ENCODE measurements at regions not wholly inside any gene's neighbourhood (a gene's known extent, or its start where the extent isn't known, plus 50 kb on each side); places are given as distances from the start of the nearest gene placed in this dataset.

DNA sequence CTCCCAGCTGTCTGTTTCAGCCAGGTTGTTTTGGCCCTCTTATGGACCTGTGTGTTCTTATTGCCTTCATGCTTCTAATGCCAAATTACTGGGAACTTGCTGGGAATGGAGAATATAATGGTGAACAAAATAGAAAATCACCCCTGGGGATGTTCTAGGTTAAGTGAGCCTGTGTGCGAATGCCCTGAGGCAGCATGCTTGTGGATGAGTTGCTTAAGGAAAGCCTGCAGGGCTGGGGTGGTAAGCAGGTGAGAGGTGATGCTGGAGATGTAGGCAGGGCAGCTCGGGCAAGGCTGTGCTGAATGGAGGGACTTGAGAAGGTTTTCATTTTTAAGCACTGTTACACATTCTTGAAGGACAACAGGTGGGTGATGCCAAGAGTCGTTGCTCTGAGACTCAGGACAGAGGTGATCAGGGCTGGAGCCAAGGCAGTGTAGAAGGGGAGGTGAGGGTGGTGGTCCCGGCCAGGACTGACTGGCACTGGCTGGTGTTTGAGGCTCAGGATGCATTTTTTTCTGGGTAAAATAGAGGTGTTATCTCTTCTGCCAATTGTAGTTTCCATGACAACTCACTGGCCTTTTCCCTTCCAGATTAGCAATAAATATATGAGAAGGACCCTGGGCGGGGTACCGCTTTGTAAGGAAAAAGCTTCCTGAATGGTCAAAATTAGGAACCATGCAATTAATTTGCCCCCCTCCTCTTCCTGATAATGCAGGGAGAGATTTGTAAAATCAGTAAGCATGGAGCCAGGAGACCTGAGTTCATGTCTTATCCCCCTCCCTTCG lies 342.8 kb downstream of the ICE1 start:
- H3K27ac ChIP-seq: no peak overlapping the region
- ATAC-seq: no peak

DNA sequence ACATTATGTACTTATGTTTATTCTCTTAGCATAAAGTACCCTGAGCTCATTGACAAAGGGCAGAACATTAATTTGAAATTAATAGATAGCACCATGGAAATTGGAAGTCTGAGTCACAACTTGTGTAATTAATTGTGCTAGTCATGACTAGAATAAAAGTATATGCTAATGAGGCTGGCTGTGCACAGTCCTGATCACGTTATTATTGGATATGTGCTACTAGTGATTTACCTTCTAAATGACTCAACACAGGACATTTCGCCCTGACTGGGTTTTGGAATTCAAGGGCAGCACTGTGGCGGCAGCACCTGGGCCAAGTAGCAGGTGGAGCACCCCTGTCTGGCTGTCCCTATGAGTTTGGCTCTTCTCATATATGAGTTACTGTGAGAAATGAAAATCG lies 341.8 kb downstream of the ICE1 start:
- no peaks in the 10 kb centered on the region for H3K4me1 ChIP-seq
- DNase-seq (no peak), ATAC-seq (no peak)
- no peak overlapping the region for H3K4me3 ChIP-seq
- H3K9me3 ChIP-seq: no peaks in the 10 kb centered on the region
- intact Hi-C loops (cut with DNase I): no loop called here
- TF ChIP-seq, protein P1, sequence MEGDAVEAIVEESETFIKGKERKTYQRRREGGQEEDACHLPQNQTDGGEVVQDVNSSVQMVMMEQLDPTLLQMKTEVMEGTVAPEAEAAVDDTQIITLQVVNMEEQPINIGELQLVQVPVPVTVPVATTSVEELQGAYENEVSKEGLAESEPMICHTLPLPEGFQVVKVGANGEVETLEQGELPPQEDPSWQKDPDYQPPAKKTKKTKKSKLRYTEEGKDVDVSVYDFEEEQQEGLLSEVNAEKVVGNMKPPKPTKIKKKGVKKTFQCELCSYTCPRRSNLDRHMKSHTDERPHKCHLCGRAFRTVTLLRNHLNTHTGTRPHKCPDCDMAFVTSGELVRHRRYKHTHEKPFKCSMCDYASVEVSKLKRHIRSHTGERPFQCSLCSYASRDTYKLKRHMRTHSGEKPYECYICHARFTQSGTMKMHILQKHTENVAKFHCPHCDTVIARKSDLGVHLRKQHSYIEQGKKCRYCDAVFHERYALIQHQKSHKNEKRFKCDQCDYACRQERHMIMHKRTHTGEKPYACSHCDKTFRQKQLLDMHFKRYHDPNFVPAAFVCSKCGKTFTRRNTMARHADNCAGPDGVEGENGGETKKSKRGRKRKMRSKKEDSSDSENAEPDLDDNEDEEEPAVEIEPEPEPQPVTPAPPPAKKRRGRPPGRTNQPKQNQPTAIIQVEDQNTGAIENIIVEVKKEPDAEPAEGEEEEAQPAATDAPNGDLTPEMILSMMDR (IDR thresholded peaks at IDR 0.05): no peak
- no peaks in the 10 kb centered on the region for H3K27me3 ChIP-seq
- no peaks in the 10 kb centered on the region for H3K36me3 ChIP-seq
- no peak overlapping the region for H3K27ac ChIP-seq

More for the DNA sequence above, 342.8 kb downstream of the ICE1 start:
- Histone ChIP-seq H3K36me3 (no peaks in the 10 kb centered on the region), H3K27me3 (no peaks in the 10 kb centered on the region), H3K9me3 (no peaks in the 10 kb centered on the region), H3K4me1 (no peaks in the 10 kb centered on the region), H3K4me3 (no peak overlapping the region)
- DNase-seq: no peak
- intact Hi-C loops (cut with DNase I): no loop called here
- TF ChIP-seq, protein P1 (IDR thresholded peaks at IDR 0.05): no peak

DNA sequence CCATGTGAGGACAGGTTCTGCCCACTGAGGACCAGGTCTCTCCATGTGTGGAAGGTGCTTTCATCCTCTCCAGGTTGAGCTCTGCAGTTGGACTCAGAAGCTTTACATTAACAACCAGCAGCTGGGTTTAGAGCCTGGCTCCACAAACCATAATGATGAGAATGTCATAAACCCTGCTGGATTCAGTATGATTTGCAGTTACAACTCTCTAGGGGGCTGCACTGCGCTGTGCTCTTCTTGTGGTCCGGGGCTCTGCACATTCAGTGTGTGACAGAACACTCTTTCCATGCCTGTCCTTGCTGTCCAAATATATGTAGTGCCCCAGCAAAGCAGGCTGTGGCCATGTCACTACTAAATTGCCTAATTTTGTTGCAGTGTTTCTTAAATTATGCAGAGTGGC lies 334.3 kb downstream of the ICE1 start:
- H3K4me1 ChIP-seq: no peaks in the 10 kb centered on the region
- TF ChIP-seq, protein P1 (IDR thresholded peaks at IDR 0.05): no peak

DNA sequence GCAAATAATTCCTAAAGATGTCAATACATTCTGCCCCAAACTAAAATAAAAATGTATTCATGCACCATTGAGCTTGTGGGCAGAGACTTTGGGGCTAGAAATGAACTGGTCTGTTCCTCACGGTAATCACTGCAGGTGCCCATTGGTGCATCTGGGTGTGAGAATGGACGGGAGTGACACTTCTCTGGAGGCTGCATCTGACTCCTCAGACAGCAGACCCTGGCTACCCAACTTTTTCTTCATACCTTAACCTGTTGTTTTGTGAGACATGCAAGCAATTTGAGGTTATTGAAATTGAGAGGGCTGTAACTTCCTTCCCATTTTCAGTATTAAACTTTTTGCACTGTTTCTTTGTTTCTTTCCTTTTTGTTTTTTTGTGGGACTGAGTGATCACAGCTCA lies 333.4 kb downstream of the ICE1 start:
- intact Hi-C loops (cut with DNase I): no loop called here
- DNase-seq (no peak), ATAC-seq (no peak)
- H3K4me3 ChIP-seq: no peak overlapping the region
- H3K36me3 ChIP-seq: no peaks in the 10 kb centered on the region
- no peaks in the 10 kb centered on the region for H3K4me1 ChIP-seq
- TF ChIP-seq, protein P1 (IDR thresholded peaks at IDR 0.05): no peak
- no peak overlapping the region for H3K27ac ChIP-seq
- H3K9me3 ChIP-seq: no peaks in the 10 kb centered on the region
- H3K27me3 ChIP-seq: no peaks in the 10 kb centered on the region

More for the DNA sequence above, 334.3 kb downstream of the ICE1 start:
- no peak overlapping the region for H3K4me3 ChIP-seq
- no peak overlapping the region for H3K27ac ChIP-seq
- no peaks in the 10 kb centered on the region for H3K27me3 ChIP-seq
- no peak for DNase-seq
- H3K9me3 ChIP-seq: no peaks in the 10 kb centered on the region
- intact Hi-C loops (cut with DNase I): no loop called here
- no peak for ATAC-seq
- no peaks in the 10 kb centered on the region for H3K36me3 ChIP-seq

DNA sequence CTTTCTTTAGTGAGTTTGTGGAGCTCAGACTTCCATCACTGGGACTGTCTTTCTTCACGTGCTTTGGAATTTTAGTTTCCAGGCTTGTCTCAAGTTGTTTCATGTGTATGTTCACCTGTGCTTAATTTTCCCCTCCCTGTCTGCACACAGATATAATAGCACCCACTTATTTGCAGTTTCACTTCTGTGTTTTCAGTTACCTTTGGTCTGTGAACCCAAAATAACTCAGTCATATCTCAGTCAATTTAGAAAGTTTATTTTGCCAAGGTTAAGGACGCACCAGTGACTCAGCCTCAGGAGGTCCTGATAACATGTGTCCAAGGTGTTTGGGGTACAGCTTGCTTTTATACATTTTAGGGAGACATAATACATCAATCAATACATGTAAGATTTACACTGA lies 330.4 kb downstream of the ICE1 start:
- ATAC-seq (no peak), DNase-seq (no peak)
- no peaks in the 10 kb centered on the region for H3K36me3 ChIP-seq

More for the DNA sequence above, 330.4 kb downstream of the ICE1 start:
- peaks cover 4% of the 10 kb centered on the region for H3K27me3 ChIP-seq
- H3K4me1 ChIP-seq: no peaks in the 10 kb centered on the region
- no peak overlapping the region for H3K27ac ChIP-seq
- TF ChIP-seq, protein P1 (IDR thresholded peaks at IDR 0.05): no peak
- no peak overlapping the region for H3K4me3 ChIP-seq
- no peaks in the 10 kb centered on the region for H3K9me3 ChIP-seq
- intact Hi-C loops (cut with DNase I): no loop called here
